HG03457 (cell line): ENCODE measurements at regions not wholly inside any gene's neighbourhood (a gene's known extent, or its start where the extent isn't known, plus 50 kb on each side); places are given as distances from the start of the nearest gene placed in this dataset.

Source experiments
- ATAC-seq: cut with Tn5 transposase; IDR thresholded peaks from one replicate; pipeline ENCODE4 v1.9.1; 2021; ENCODE audit warnings: moderate number of reproducible peaks; ENCODE audit not compliant: unreplicated experiment

DNA sequence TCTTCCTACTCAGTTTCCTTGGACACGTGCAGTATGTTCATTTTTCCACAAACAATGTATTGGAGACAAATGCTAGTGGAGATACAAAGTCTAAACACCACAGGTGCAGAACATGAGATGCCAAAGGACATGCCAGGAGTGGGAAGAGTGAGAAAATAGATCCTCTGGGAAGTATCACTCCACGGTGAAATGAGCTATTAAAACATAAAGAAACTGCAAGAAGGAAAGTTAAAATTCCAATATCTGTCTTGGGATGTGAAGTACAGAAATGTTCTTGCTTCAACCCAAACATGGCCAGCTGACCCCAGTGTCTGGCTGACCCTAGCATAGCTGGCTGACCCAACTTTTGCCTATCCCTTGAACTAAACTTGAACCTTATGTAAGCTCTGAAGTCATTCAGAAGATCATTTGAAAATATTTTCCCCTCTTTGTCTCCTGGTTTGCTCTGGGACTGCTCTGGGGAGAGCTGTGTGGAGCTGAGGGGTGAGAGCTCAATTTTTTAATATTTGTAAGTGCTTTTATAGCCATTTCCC, 59.5 kb downstream of the FZD1 start:
- no peak for ATAC-seq

DNA sequence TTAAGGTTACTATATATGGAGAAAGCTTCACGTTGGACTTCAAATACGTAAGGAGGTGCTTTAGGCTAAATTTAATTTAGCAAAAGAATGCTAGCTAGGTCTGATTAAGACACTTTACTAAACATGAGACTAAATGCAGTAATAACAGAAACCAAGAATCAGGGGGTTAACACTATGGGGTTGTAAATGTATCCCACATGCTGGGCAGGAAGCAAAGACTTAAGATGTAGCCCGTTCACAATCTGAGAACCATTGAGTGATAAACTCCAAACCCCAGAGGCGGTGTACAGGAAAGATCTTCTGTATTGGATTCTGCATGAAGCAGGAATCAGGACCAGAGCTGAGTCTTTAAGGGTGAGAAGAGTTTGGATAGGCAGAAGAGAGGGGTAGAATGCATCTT, 60.4 kb downstream of the FZD1 start:
- no peak for ATAC-seq

DNA sequence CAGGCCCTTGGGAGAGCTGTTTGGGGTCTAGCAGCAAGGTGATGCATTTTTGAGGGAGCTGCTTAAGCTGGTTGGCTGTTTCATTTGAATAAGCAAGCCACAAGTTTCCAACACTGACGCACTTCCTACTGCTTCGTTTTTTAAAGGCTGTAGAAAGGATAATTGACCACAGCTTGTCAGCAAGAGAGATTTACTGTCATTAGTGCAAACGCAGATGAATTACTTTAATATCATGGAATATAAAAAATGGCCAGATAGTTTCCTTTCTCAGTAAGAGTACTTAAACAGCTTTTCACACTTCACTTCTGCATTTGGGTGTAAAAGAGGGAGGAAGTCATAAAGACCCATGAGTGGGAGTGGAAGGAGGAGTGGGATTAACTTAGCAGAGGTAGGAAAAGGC, 61.5 kb downstream of the FZD1 start:
- no peak for ATAC-seq

DNA sequence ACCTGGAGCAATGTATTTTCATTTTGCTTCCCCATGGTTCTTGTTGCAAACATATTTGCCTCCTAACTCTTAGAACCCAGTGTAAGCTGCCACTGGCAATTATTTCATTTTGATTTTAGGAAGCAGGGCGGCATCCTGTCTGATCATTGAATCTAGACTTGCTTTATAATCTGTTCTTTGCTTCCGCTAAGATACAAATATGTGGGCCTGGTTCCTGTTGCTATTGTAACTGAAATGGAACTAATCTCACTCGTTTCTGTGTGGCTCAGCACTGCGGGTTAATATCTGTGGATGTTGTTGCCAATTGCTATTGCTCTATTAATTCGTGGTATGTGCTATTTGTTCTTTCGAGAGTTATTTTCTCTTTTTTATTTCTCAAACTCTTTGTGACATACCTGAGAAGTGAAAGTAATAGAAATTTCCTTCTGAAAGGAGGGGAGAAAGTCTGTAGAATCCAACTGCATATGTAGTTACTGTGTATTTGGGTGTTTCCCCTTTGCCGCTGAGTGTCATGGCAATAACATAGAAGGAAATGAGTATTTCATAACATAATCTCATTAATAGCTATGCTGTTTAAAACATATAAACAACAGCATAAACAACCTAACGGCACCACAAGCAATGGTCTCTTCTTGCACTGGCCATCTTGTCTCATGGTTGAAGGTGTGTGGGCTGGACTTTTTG, 62.4 kb downstream of the FZD1 start:
- no peak for ATAC-seq

DNA sequence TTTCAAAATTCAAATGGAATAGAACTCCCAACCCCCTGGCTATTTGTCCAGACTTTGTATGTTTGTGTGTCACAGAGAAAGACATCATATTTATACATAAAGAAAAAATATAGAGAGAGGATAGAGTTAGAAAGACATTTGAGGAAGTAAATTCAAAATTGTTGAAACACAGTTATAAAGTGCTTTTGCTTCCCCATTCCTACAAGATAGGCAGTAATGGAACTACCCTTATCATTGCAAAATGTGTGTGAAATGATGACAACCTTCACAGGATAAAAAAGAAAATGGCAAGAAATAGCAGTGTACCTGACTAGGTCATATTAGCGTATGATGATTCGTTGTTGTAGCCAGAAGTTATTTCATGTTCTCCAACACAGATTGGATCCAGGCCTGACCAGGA, 63.1 kb downstream of the FZD1 start:
- ATAC-seq: no peak

DNA sequence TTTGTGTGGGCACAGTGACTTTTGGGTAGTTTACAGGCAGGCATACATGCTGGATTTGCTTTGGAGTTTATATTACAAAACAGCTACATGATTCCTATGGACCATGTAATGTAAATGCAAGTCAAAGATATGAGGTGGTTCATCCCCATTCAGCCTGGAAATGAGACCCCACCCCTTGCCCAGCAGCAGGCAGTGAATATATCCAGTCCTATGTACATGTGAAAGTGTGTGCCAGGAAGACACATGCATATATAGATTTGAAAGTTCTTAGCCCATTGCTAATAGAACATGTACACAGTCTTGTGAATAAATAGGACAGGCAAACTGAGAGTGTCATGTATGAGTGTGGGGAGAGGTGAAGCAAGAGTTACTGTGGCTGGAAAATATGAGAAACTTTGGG, 65.3 kb downstream of the FZD1 start:
- no peak for ATAC-seq

DNA sequence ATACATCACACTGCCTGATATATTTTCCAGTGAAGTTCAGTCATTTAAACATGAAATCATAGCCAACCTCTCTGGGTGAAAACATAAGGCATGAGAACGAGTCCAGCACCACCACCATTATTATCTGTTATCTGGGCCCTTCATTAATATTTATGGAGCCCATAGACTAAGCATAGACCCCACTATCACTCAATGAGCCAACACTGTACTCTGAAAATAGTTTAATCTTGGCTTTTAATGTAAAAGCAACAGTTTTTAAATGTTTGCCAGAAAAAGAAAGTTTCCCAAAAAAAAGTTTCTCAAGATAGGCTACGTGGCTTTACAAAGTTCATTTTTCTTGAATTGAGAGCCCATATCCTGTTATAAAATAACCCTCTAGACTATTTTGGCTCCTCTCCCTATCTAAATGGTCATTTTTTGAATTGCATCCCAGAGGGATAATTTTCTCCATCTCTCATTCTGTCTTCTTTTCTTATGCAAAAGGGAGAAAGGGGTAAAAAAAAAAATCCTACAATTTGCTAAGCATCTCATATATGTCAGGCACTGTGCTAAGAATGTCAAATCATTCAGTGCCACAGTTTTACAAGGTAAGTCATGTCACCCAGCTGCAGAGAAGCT, 66.1 kb downstream of the FZD1 start:
- ATAC-seq: no peak

DNA sequence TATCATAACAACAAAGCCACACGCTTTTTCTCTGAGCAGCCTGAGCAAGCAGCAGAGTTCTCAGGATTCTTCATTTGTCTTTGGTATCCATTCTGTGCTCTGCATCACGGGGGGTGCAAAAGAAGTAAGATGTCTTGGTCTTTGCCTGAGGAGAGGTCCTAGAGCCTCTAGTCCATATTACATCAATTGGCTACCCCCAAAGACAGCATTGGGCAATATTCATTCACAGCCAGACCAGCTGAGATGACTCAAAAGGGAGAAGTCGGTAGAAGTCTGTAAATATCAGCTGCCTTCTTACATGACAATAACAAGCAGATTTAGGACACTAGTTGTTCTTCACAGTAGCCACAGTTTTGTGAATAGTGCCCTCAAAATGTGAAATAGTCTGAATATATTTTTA, 66.6 kb downstream of the FZD1 start:
- no peak for ATAC-seq

DNA sequence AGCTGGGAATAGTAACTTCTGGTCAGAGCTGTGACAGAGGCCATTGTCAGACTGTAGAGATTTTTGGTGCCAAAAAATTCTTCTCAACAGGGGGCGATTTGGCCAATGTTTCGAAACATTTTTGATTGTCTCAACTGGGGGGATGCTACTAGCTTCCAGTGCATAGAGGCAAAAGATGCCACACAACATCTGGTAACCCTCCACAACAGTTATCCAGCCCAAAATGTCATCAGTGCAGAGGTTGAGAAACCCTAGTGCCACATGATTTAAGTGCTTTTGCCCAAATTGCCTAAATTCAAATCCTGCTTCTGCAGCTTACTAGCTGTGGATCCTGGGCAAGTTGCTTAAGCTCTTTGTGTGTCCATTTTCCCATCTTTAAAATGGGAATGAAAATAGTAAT, 71.9 kb downstream of the FZD1 start:
- ATAC-seq: no peak

DNA sequence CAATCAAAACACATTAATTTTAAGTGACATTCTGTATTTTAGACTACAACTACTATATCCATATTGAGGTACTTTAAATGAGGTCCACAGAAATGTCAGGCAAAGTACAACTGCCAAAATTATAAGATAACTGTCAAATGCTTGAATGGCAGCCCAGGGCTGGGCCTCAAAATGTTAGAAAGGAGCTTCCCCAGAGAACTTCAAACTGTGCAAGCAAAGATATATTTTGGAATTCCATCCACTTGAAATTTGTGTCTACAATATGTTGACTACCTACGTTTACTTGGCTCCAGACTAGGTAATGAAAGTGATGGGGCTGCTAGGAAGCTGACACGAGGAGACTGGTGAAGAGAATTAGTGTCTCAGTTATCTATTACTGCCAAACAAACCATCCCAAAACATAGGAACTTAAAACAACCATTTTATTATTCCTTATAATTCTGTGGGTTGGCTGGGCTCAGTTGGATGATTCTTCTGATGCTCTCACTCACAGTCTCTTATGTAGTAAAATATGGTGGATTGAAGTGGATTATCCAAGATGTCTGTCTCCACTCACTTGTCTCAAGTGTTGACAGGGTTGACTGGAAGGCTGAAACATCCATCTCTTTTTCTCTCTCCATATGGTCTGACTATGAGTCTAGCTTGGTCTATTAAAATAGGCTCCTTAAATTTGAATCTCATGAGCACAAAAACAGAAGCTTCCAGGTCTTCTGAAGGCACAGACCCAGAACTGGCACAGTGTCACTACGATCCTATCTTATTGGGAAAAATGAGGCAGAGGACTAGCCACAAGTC, 74.2 kb downstream of the FZD1 start:
- ATAC-seq: no peak

DNA sequence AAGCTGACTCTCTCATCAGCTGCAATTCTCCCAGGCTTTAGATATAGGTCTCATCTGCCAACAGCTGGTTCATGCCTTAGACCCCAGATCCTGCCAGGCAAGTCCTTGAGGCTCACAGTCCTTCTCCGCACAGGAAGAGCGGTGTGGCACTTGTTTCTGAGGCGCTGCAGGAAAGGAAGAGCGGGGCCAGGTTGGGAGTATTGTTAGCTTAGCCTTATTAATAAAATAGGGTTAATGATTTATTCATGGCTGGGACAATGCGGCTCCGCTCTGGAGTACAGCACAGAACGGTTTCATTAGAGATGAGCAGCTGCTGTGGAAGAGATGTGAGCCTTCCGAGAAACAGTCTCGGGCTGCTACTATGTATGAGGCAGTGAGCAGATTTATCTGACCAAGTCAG, 78.1 kb downstream of the FZD1 start:
- no peak for ATAC-seq

DNA sequence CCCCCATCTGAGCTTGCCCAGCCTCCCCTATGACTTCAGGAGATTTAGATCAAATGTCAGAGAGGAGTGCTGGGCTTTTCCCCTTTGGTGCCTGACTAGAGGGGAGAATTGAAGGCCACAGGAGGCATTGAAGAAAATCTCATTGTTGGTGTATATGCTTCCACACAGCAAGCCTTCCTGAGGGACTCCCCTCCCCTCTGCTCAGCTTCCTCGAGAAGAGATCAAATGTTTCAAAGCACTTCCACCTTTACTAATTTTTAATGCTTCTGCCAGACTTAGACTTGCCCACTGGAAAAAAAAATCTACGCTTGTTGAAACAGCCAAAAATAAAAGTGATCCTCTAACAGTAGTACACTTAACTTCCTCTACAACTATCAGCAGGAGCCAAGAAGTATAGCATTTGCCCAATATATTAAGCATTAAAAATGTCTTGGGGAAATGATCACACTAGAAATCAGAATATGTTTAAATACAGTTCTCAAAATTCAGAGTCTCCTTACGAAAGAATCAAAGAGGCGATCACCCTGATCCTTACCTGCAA, 79.3 kb downstream of the FZD1 start:
- ATAC-seq: no peak

DNA sequence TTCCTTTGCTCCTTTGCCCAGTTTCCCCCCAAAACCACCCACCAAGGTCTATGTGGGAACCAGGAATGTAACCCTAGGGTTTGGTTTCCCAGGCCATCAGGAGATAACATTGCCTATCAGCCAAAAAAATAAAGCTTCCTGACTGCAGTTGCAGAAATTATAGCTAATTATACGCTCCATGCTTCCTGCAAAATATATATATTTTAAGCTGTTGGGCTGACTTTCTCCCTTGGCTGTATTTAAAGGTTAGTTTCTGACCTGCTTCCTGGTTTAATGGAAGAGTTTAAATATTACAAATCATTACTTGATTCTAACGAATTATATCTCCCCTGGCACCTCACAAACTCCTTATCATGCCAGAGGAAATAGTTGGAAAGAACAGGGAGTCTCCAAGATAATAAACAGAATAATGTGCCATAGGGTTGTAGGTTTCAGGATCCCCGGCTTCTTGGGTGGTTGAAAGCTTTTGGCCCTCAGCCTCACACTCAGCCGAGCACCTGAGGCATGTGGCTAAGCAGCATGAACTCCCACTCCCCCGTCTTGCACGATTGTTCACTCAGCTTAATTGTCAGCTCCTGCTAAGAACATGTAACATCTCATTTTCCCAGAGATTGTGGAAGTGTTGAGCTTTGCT, 79.9 kb downstream of the FZD1 start:
- ATAC-seq: no peak

DNA sequence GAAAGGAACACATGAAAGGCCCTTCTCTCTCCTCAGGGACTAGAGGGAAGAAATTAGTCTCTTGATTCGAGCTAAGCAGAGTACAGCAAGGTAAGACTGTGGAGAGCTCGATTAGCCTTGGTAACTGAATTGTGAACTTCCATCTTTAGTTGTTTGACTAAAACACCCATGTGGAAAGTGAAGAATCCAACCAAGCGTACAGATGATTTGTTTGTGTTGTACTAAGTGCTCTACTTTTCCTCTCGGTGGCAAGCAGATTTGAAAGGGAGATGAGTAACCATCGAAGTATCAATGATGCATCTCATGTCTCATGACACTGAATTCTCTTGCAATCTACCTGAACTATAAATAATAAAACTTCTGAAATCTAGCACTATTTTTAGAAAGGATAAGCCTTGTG, 80.7 kb downstream of the FZD1 start:
- no peak for ATAC-seq

DNA sequence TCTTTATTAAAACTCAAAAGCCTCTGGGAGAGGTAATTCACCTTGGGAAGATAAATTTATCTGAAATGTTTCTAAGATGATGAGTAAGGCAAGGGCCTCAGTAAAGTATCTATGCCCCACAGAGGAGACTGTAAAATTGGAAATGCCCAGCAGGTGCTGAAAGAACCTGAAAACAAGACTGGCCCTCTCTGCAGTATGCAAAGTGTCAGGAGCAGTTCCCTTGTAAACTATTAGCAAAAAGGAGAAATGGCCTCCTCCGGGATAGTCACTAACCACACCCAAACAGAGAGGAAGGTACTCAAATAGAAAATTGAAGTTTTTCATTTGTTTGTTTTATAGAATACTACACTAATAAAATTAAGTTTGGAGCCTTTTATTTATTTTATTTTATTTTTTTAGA, 81.2 kb downstream of the FZD1 start:
- peak; percentile 62 for ATAC-seq

DNA sequence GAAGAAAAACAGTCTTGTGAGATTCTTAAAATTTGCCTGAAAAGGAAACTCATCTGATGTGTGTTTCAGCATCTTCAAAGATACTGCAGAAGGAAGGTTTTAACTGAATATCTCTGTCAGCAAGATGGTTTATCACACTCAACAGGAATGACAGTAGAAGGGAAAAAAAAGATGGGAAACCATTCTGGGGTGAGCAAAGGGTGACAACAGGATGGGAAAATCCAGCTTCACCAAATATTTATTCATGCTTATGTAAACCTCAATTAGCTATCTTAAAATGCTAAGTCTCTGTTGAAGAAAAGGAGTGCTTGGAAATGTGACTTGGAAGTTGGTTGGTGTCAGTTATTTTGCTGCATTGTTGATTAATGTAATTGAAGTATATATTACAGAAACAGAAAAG, 82.2 kb downstream of the FZD1 start:
- no peak for ATAC-seq

DNA sequence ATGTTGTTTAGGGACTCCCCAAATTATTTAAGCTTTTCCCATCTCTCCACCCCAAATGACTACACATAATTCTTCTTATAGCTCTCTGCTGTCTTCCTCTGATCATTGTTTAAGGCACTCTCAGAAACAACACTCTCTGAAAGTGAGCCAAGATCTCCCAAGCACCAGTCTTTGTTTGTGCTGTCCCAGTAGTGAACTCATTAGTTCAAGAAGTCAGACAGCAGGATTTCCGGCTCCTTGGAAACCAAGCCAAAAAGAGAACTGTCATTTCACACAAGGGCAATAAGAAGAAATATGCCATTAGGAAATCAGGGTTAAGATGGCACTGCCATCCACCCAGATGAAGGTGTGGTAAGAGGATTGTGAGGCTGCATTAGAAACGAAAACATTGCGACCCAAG, 83.1 kb downstream of the FZD1 start:
- ATAC-seq: no peak

DNA sequence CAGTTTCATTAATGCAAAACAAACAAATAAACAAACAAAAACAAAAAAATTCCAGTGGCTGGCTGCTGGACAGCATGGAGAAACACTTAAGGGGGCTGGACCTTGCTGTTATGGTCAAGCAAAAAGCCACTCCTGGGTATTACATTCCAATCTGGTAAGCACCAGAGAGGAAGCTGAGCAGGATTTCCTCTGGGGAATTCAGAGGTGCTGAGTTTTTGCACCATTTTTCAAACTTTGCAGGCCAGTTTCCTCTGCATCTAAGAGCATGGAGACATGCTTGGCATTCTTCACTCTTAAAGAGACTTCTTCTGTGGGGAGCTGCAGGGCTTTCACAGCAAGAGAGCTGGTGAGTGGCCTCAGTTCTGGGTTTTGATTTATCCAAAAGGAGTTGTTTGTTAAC, 84.5 kb downstream of the FZD1 start:
- no peak for ATAC-seq

DNA sequence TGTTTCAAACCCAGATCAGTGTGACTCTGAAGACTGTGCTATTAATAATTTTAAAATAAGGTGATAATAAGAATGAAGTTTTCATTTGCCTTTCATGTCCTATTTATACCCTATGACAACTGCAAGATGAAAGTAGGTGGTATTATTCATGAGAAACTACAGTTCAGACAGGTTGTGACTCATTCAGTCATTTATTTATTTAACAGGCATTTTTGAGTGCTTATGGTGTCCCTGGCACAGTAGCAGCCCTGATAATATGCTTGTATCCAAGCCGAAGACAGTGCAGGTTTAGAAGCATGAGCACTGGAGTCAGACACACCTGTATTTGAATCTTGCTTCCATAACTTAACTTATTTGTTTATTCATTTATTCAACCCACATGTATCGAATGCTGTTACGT, 87.1 kb downstream of the FZD1 start:
- no peak for ATAC-seq

DNA sequence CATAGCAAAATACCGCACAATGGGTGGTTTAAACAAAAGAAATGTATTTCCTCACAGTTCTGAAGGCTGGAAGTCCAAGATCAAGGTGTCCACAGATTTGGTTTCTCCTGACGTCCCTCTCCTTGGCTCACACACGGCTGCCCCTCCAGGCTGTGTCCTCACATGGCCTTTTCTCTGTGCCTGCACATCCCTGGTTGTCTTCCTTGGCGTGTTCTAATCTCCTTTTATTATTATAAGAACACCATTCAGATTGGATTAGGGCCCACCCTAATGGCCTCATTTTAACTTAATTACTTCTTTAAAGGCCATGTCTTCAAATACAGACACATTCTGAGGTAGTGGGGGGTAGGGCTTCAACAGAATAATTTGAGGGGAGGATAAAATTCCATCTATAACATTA, 87.9 kb downstream of the FZD1 start:
- no peak for ATAC-seq

DNA sequence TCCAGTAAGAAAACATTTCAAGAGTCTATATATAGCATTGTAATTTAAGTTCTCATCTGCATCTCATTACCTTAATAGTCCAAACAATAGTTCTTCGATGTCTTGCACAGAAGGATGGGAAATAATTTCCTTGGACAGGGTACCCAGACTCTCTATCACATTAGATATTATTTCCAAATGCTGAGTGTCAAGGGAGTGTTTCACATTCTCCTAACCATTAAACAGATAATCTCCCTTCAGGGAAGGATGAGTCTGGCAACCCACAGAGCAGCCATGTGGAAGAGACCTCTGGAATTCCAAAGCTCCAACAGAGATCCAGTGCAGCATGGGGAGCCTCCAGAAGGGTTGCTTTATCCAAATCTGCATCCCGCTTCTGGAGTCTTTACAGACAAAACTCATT, 89.6 kb downstream of the FZD1 start:
- ATAC-seq: no peak
